ENCODE measurements at regions not wholly inside any gene's neighbourhood (a gene's known extent, or its start where the extent isn't known, plus 50 kb on each side); places are given as distances from the start of the nearest gene placed in this dataset.
A peak's percentile ranks its signal among the peaks of the same experiment; 100 is the strongest.

DNA sequence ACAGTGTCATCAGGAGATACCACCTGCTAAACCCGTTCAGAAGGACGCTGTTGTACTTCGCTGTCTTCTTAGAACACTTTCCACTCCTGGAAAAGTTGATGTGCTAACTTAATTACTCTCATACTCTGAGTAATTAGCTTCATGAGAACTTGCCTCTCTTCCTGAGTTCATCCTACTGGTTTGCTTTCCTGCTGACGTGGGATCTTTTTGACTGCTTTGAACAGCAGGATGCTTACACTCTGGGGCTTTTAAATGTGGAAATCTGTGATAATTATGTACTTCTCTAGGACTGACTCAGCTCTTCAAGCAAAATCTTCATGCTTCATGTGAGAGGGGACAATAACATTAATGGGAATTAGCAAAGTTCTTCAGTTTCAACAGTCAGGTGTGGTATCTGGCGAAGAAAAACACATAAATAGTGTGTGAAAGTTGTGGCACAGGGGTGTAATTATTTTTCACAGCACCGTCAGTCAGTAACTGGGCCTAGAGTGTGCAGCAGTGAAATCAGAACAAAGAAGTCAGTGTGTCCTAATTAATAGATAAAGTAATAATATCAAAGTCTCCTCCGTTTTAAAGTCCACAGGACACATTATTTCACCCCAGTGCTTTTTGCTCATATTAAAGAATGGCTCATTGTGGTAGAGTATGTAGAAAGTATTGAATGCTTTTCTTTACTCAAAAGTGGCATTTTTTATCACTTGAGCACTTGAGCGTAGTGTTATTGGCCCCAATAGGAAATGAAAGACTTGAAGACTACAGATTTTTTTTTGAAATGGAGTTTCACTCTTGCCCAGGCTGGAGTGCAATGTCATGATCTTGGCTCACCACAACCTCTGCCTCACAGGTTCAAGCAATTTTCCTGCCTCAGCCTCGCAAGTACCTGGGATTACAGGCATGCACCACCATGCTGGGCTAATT lies 140.9 kb upstream of the DMRT1 start:
- no peak overlapping the region for H3K4me3 ChIP-seq (ENCODE audit: low read depth, low read length)
- TF ChIP-seq, protein P1, sequence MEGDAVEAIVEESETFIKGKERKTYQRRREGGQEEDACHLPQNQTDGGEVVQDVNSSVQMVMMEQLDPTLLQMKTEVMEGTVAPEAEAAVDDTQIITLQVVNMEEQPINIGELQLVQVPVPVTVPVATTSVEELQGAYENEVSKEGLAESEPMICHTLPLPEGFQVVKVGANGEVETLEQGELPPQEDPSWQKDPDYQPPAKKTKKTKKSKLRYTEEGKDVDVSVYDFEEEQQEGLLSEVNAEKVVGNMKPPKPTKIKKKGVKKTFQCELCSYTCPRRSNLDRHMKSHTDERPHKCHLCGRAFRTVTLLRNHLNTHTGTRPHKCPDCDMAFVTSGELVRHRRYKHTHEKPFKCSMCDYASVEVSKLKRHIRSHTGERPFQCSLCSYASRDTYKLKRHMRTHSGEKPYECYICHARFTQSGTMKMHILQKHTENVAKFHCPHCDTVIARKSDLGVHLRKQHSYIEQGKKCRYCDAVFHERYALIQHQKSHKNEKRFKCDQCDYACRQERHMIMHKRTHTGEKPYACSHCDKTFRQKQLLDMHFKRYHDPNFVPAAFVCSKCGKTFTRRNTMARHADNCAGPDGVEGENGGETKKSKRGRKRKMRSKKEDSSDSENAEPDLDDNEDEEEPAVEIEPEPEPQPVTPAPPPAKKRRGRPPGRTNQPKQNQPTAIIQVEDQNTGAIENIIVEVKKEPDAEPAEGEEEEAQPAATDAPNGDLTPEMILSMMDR (IDR thresholded peaks at IDR 0.05; ENCODE audit: low read depth, low read length): no peak

DNA sequence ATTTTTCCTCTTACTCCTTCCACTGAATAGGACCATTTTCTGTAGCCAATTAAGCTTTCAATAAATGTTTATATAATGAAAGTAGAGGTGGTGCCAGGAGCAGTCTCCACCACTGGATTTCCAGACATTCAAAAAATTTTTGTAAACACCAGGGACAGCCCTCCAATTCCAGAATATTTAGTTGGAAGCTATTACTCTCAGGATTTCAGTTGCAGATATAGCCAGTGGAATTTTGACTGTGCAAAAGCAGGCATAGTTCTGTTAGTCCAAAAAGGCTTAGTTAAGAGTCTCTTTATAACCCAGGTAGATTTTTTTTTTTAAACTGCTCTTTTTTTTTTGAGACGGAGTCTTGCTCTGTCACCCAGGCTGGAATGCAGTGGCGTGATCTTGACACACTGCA lies 138.1 kb upstream of the DMRT1 start:
- TF ChIP-seq, protein P1 (IDR thresholded peaks at IDR 0.05; ENCODE audit: low read depth, low read length): no peak
- no peak overlapping the region for H3K4me3 ChIP-seq (ENCODE audit: low read depth, low read length)

DNA sequence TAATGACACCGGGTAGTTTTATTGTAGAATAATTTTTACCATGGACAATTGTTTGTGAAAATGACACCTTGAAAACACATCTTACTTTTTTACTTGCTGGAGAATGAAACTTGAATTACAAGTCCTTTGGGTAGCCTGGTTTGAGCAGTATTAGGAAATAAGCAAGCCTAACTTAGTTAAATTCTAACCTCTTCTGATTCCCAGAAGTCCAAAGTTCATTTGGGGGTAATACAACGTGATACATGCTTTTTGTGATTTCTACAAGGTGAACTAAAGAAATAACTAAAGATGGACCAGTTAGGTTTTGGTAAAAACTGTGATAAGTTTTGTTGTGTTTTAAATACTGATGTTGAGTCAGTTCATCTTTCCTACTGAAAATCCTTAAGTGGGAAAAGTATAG lies 135.4 kb upstream of the DMRT1 start:
- TF ChIP-seq, protein P1 (IDR thresholded peaks at IDR 0.05; ENCODE audit: low read depth, low read length): no peak
- H3K4me3 ChIP-seq (ENCODE audit: low read depth, low read length): peak overlapping the region; percentile 63; the same call in 1 of the 2 replicates

DNA sequence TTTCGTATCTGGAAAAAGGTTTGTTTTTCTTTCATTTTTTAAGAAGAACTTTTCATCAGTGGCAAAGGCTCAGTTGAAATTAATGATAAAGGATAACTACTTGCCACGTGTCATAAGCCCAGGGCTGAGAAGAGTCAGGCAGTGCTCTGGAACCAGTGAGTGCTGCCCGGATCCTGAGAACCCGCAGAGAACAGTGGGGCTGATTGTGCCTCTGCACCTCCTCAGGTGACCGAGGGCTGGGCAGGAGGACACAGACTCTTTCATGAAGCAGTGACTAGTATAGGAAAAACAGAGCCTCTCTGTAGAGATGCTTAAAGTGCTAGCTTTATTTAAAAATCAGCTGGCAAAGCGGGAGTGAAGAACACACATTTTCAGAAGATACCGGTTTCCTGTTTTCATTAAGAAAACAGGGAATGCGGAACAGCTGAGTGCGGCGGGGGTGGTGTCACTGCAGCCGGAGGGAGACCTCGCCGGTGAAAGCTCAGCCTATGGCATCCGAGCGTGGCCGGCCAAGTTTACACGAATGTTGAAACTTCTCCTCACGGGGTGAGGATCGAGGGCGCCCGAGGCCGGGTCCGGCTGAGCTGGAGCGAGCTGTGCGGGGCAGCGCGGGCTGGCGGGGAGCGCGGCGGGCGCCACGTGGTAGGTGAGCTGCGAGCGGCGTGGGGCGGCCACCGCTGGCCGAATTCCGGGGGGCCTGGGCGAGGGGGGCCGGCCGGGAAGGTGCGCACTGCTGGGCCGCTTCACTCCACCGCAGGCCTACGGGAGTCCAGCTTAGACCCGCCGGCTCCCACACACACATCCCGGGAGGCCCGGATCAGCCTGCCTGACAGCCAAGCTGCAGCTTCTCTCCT lies 134.7 kb upstream of the DMRT1 start:
- H3K4me3 ChIP-seq (ENCODE audit: low read depth, low read length): peak overlapping the region; percentile 63
- TF ChIP-seq, protein P1 (IDR thresholded peaks at IDR 0.05; ENCODE audit: low read depth, low read length): no peak

DNA sequence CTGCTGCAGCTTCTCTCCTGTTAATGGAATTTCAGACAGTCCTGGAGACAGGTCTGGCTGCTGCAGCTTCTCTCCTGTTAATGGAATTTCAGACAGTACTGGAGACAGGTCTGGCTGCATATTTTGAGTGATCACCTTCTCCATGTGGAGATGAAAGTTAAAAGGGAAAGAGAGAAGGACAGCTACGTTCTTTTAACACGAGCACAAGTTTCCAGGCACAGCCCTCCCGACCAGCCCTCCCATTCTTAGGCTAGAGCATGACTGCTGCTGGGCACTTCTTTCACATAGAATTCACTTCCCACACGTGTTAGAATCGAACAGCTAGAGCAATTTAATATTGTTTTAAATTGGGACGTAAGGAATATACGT lies 133.3 kb upstream of the DMRT1 start:
- TF ChIP-seq, protein P1 (IDR thresholded peaks at IDR 0.05; ENCODE audit: low read depth, low read length): no peak
- H3K4me3 ChIP-seq (ENCODE audit: low read depth, low read length): peak overlapping the region; percentile 56

DNA sequence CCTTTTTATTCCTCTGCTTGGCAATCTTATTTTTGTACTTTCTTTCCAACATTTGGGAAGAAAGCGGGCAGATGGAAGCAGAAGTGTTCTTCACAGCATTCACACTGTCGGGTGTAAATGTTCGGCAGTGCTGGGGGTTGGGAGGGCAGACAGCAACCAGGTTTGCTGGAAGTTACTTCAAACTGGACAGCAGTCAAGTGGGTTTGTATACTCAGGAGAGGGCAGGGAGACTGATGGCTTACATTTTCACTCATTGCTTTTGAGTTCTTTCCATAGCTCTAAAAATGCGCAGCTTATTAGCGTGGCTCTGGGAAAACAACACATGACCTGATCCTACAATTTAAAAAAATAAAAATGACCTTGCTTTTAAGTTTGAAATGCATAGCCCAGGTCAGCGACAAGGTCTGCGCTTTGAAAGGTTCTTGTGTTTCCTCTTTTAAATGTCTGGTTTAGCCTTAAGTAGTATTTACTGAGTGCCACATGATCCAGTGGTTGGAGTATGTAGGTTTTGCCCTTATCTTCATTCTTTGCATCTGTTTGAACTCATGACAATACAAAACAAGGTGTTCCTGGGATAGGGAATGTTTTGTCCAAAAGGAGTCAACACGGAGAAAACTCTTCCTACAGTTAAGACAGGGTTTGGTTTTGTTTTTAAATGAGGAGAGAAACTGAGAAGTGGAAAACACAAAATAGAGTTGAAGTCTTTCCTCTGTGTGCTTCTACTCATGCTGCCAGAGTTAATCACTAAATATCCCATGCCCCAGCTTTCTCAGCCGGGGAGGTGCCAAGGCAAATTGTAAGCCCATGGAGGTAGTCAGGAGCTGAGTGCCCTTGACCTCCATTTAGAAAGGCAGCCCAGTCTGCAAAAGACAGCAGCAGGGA lies 132.7 kb upstream of the DMRT1 start:
- H3K4me3 ChIP-seq (ENCODE audit: low read depth, low read length): peak overlapping the region; percentile 56
- TF ChIP-seq, protein P1 (IDR thresholded peaks at IDR 0.05; ENCODE audit: low read depth, low read length): no peak
